ENCODE measurements at regions not wholly inside any gene's neighbourhood (a gene's known extent, or its start where the extent isn't known, plus 50 kb on each side); places are given as distances from the start of the nearest gene placed in this dataset.

GRCh38 chr2:12074845-12075217 is 328.4 kb downstream of the LPIN1 start:
- no peaks in the 10 kb centered on the region for H3F3A ChIP-seq (ENCODE audit: control insufficient read depth, insufficient read depth)
- H3K4me1 ChIP-seq (ENCODE audit: control insufficient read depth, low read length): peaks cover 32% of the 10 kb centered on the region
- no peak for TF ChIP-seq EZH2phosphoT487 (IDR thresholded peaks at IDR 0.05; ENCODE audit: borderline replicate concordance, low read length)
- TF ChIP-seq CTCF (IDR thresholded peaks at IDR 0.05; ENCODE audit: low read depth, low read length, poor library complexity, severe bottlenecking): no peak
- H3K27ac ChIP-seq (ENCODE audit: low read depth, low read length): no peak overlapping the region
- no peak overlapping the region for H3K4me2 ChIP-seq (ENCODE audit: low read length)
- no peaks in the 10 kb centered on the region for H3K36me3 ChIP-seq (ENCODE audit: control insufficient read depth, low read length)
- H3K4me3 ChIP-seq (ENCODE audit: low read length): no peak overlapping the region
- no peaks in the 10 kb centered on the region for H3K79me2 ChIP-seq (ENCODE audit: control insufficient read depth, low read length)
- H4K20me1 ChIP-seq (ENCODE audit: control insufficient read depth, insufficient read depth, low read depth, low read length): no peaks in the 10 kb centered on the region
- H3K9me2 ChIP-seq (replicated peaks; ENCODE audit: control insufficient read depth, low read length): no peaks in the 10 kb centered on the region
- peaks cover 3% of the 10 kb centered on the region; the same call in 1 of the 2 replicates for H3K9me3 ChIP-seq (ENCODE audit: control insufficient read depth, insufficient read depth, low read length)
- H3K27me3 ChIP-seq (ENCODE audit: control insufficient read depth, low read length): no peaks in the 10 kb centered on the region

GRCh38 chr2:12075603-12076002 is 329.2 kb downstream of the LPIN1 start:
- H3K4me2 ChIP-seq (ENCODE audit: low read length): no peak overlapping the region
- H3K4me3 ChIP-seq (ENCODE audit: low read length): no peak overlapping the region
- H3F3A ChIP-seq (ENCODE audit: control insufficient read depth, insufficient read depth): no peaks in the 10 kb centered on the region
- H3K27ac ChIP-seq (ENCODE audit: low read depth, low read length): no peak overlapping the region
- H3K9me3 ChIP-seq (ENCODE audit: control insufficient read depth, insufficient read depth, low read length): peaks cover 3% of the 10 kb centered on the region; the same call in 1 of the 2 replicates
- no peak for TF ChIP-seq EZH2phosphoT487 (IDR thresholded peaks at IDR 0.05; ENCODE audit: borderline replicate concordance, low read length)
- TF ChIP-seq CTCF (IDR thresholded peaks at IDR 0.05; ENCODE audit: low read depth, low read length, poor library complexity, severe bottlenecking): no peak
- H4K20me1 ChIP-seq (ENCODE audit: control insufficient read depth, insufficient read depth, low read depth, low read length): no peaks in the 10 kb centered on the region
- H3K79me2 ChIP-seq (ENCODE audit: control insufficient read depth, low read length): no peaks in the 10 kb centered on the region
- H3K27me3 ChIP-seq (ENCODE audit: control insufficient read depth, low read length): no peaks in the 10 kb centered on the region
- peaks cover 24% of the 10 kb centered on the region for H3K4me1 ChIP-seq (ENCODE audit: control insufficient read depth, low read length)
- no peaks in the 10 kb centered on the region for H3K36me3 ChIP-seq (ENCODE audit: control insufficient read depth, low read length)
- H3K9me2 ChIP-seq (replicated peaks; ENCODE audit: control insufficient read depth, low read length): no peaks in the 10 kb centered on the region

- H3K9me2 ChIP-seq (replicated peaks; ENCODE audit: control insufficient read depth, low read length): no peaks in the 10 kb centered on the region
- no peak for TF ChIP-seq EZH2phosphoT487 (IDR thresholded peaks at IDR 0.05; ENCODE audit: borderline replicate concordance, low read length)
- TF ChIP-seq CTCF (IDR thresholded peaks at IDR 0.05; ENCODE audit: low read depth, low read length, poor library complexity, severe bottlenecking): no peak
- H3K9me3 ChIP-seq (ENCODE audit: control insufficient read depth, insufficient read depth, low read length): peaks cover 3% of the 10 kb centered on the region; the same call in 1 of the 2 replicates
- H3F3A ChIP-seq (ENCODE audit: control insufficient read depth, insufficient read depth): no peaks in the 10 kb centered on the region
- H3K4me3 ChIP-seq (ENCODE audit: low read length): no peak overlapping the region
- H3K27ac ChIP-seq (ENCODE audit: low read depth, low read length): no peak overlapping the region
- no peaks in the 10 kb centered on the region for H4K20me1 ChIP-seq (ENCODE audit: control insufficient read depth, insufficient read depth, low read depth, low read length)
- H3K4me1 ChIP-seq (ENCODE audit: control insufficient read depth, low read length): peaks cover 12% of the 10 kb centered on the region
- H3K4me2 ChIP-seq (ENCODE audit: low read length): no peak overlapping the region
- no peaks in the 10 kb centered on the region for H3K27me3 ChIP-seq (ENCODE audit: control insufficient read depth, low read length)
- H3K79me2 ChIP-seq (ENCODE audit: control insufficient read depth, low read length): no peaks in the 10 kb centered on the region
- H3K36me3 ChIP-seq (ENCODE audit: control insufficient read depth, low read length): no peaks in the 10 kb centered on the region
Observed at GRCh38 chr2:12076810-12077209, 330.4 kb downstream of the LPIN1 start.
